ENCODE measurements at regions not wholly inside any gene's neighbourhood (a gene's known extent, or its start where the extent isn't known, plus 50 kb on each side); places are given as distances from the start of the nearest gene placed in this dataset.

DNA sequence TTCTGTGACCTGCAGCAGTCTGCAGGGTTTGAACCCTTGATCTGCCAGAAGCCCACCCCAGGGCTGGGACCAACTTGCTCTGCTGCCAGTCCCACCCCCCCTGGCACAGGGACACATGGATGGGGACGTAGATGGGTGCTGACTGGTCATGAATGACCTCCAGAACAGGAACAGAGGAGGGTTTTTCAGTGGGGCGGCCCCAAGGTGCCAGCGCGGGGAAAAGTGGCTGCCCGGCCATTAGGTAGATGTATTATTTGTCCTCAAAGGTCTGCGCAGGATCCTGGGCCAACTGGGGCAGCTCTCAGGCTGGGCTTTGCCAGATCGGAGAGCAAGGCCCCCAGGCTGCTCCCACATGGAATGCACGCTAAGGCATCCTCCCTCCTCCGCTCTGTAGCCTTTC is 265.2 kb upstream of the TNRC6C start:
- H3K27me3 ChIP-seq, result peaks cover 3 to 78% (median 31%) of the 10 kb centered on the region in 3 donors
- intact Hi-C loops (cut with DNase I; ENCODE audit: low total_unique reads), result no loop called here
- WGBS, 5 donors, result 79 to 86% (median 82%) methylated on average over 9 of the region's 9 CpGs

DNA sequence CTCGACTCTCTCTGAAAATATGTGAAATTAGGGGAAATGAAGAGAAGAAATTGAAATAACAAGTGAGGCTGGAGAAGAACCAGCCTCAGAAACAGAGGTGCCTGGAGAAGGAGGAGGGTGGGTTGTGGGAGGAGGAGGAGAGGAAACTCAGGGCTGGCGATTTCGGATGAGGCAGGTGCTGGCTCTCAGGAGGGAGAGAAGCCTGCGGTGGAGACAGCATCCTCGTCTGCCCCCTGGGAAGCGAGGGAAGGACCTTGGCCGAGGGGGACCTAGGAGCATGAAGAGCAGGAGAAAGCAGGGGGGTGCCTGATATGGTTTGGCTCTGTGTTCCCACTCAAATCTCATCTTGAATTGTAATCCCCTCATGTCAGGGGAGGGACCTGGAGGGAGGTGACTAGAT is 264.7 kb upstream of the TNRC6C start:
- TF ChIP-seq POLR2AphosphoS5 (IDR thresholded peaks at IDR 0.05) (no peak), EP300 (IDR thresholded peaks at IDR 0.05) (no peak), POLR2A (IDR thresholded peaks at IDR 0.05) (no peak)
- TF ChIP-seq, protein P1, sequence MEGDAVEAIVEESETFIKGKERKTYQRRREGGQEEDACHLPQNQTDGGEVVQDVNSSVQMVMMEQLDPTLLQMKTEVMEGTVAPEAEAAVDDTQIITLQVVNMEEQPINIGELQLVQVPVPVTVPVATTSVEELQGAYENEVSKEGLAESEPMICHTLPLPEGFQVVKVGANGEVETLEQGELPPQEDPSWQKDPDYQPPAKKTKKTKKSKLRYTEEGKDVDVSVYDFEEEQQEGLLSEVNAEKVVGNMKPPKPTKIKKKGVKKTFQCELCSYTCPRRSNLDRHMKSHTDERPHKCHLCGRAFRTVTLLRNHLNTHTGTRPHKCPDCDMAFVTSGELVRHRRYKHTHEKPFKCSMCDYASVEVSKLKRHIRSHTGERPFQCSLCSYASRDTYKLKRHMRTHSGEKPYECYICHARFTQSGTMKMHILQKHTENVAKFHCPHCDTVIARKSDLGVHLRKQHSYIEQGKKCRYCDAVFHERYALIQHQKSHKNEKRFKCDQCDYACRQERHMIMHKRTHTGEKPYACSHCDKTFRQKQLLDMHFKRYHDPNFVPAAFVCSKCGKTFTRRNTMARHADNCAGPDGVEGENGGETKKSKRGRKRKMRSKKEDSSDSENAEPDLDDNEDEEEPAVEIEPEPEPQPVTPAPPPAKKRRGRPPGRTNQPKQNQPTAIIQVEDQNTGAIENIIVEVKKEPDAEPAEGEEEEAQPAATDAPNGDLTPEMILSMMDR (IDR thresholded peaks at IDR 0.05), result no peak
- intact Hi-C loops (cut with DNase I; ENCODE audit: low total_unique reads), result no loop called here
- Histone ChIP-seq H3K36me3 (no peaks in the 10 kb centered on the region), H3K4me3 (no peak overlapping the region), H3K27me3 (peaks cover 3 to 78% (median 31%) of the 10 kb centered on the region in 3 donors), H3K27ac (no peak overlapping the region), H3K9me3 (no peaks in the 10 kb centered on the region), H3K4me1 (peaks cover 0 to 29% (median 11%) of the 10 kb centered on the region in 4 donors)
- DNase-seq, result no peak
- 58 to 75% (median 68%) methylated on average over 7 of the region's 7 CpGs for WGBS, 5 donors

More for the DNA sequence above, 265.2 kb upstream of the TNRC6C start:
- H3K4me3 ChIP-seq, result no peak overlapping the region
- DNase-seq, result no peak
- H3K27ac ChIP-seq, result no peak overlapping the region
- TF ChIP-seq, protein P1 (IDR thresholded peaks at IDR 0.05), result no peak
- no peak for TF ChIP-seq POLR2A (IDR thresholded peaks at IDR 0.05)
- no peak for TF ChIP-seq EP300 (IDR thresholded peaks at IDR 0.05)
- TF ChIP-seq POLR2AphosphoS5 (IDR thresholded peaks at IDR 0.05), result no peak
- no peaks in the 10 kb centered on the region for H3K36me3 ChIP-seq
- peaks cover 0 to 29% (median 11%) of the 10 kb centered on the region in 4 donors for H3K4me1 ChIP-seq
- no peaks in the 10 kb centered on the region for H3K9me3 ChIP-seq

DNA sequence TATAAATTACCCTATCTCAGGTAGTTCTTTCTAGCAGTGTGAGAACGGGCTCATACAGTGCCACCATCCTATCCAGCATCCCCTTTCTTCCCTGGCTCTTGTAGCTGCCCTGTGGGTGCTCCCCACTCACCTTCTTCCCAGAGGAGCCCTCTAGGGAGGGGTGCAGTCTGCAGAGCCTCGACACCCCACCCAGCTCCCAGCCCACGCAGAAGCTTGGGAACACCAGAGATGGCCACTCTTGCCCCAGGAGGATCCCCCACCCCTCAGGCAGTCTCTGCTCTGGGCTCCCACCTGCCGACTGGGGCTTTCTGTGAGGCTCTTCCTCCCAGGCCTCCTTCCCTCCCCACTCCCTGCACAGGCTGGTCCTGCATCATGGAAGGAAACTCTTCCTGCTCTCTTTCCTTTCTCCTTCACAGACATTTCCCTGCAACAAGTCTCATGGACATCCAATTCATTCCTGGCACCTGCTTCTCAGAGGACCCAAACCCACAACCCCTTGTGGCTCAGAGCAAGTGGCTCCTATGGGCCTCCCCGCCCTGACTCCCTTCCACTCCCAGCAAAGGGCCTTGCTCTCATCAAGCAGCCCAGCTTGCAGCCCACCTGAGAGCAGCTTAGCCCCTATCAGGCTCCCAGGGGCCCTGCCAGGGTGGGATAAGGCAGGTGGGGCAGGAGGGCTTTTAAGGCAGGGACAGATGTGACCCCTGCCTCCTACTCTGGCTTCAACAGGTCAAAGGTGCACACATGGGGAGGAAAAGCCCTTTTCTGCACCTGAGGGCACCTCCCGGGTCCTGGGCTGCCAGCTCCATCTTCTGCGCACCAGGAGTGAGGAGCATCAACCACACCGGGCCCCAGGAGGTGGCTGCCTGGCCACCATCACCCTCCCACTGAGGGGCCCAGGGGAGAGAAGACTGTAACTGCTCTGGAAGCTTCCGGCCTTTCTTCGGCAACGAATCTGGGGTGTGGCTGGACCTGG is 263.8 kb upstream of the TNRC6C start:
- peaks cover 3 to 74% (median 31%) of the 10 kb centered on the region in 3 donors for H3K27me3 ChIP-seq
- WGBS, 5 donors, result 78 to 82% (median 79%) methylated on average over 11 of the region's 11 CpGs
- H3K4me3 ChIP-seq, result no peak overlapping the region
- H3K36me3 ChIP-seq, result no peaks in the 10 kb centered on the region
- intact Hi-C loops (cut with DNase I; ENCODE audit: low total_unique reads), result no loop called here
- peaks cover 0 to 29% (median 11%) of the 10 kb centered on the region in 4 donors for H3K4me1 ChIP-seq
- no peak for DNase-seq
- H3K27ac ChIP-seq, result no peak overlapping the region
- TF ChIP-seq, protein P1 (IDR thresholded peaks at IDR 0.05), result no peak
- TF ChIP-seq EP300 (IDR thresholded peaks at IDR 0.05) (no peak), POLR2AphosphoS5 (IDR thresholded peaks at IDR 0.05) (no peak), POLR2A (IDR thresholded peaks at IDR 0.05) (no peak)
- no peaks in the 10 kb centered on the region for H3K9me3 ChIP-seq

DNA sequence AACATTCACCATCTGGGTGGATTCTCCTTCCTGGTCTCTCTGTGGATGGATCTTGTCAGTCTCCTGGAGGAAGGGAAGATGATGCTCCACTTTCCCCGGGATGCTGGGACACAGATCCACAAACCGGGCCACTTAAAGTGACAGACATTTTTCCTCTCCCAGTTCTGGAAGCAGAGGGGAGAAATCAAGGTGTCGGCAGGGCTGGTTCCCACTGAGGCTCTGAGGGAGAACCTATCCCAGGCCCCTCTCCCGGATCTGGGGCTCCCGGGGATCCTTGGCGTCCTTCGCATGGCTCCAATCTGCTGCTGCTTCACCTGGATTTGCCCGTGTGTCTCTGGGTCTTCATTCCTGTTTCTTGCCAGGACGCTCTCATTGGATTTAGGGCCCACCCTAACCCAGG is 263.1 kb upstream of the TNRC6C start:
- Histone ChIP-seq H3K4me1 (peaks cover 0 to 23% (median 9%) of the 10 kb centered on the region in 4 donors), H3K4me3 (no peak overlapping the region), H3K9me3 (no peaks in the 10 kb centered on the region), H3K36me3 (no peaks in the 10 kb centered on the region), H3K27ac (no peak overlapping the region), H3K27me3 (peaks cover 3 to 69% (median 33%) of the 10 kb centered on the region in 3 donors)
- intact Hi-C loops (cut with DNase I; ENCODE audit: low total_unique reads), result no loop called here
- no peak for DNase-seq
- WGBS, 5 donors, result 75 to 85% (median 84%) methylated on average over 9 of the region's 9 CpGs
- TF ChIP-seq POLR2AphosphoS5 (IDR thresholded peaks at IDR 0.05), result no peak
- TF ChIP-seq, protein P1 (IDR thresholded peaks at IDR 0.05), result no peak
- TF ChIP-seq EP300 (IDR thresholded peaks at IDR 0.05), result no peak
- no peak for TF ChIP-seq POLR2A (IDR thresholded peaks at IDR 0.05)

All from stomach (tissue), 8 donors.